ENCODE measurements at regions not wholly inside any gene's neighbourhood (a gene's known extent, or its start where the extent isn't known, plus 50 kb on each side); places are given as distances from the start of the nearest gene placed in this dataset.
A peak's percentile ranks its signal among the peaks of the same experiment; 100 is the strongest.

DNA sequence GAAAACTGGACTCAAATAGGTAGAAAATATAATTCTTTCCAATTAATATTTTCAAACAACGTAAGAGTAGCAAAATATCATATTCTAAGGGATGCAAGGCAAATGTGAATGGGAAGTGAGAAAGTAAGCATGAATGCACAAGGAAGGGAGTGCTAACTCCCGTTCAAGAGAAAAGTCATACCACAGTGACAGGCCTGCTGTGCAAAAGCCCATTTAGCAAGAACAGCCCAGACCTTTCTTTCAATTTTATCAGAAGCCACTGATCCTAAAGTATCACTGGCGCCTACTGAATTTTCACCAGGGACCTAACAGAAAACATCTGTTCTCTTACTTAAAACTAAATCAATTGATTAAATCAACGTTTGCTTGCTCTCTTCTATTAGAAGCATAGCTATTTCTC lies 157.9 kb upstream of the DKK2 start:
- no peaks in the 10 kb centered on the region for H3K9me3 ChIP-seq (ENCODE audit: control insufficient read depth in 2 of 3, insufficient read depth in 1 of 3, low read length in 3 of 3)
- H3K4me3 ChIP-seq (ENCODE audit: low read length in 3 of 3): no peak overlapping the region
- no peak overlapping the region for H3K9ac ChIP-seq (ENCODE audit: low read length in 3 of 3)
- no peak overlapping the region for H3K27ac ChIP-seq (ENCODE audit: low read depth in 2 of 2, low read length in 2 of 2)
- intact Hi-C loops (cut with DNase I): no loop called here
- no peaks in the 10 kb centered on the region for H3K36me3 ChIP-seq (ENCODE audit: control insufficient read depth in 2 of 3, insufficient read depth in 3 of 3, low read length in 3 of 3)
- FAIRE-seq (no peak), DNase-seq (peak in 1 of 5 donors; percentile 7)
- TF ChIP-seq, protein P1, sequence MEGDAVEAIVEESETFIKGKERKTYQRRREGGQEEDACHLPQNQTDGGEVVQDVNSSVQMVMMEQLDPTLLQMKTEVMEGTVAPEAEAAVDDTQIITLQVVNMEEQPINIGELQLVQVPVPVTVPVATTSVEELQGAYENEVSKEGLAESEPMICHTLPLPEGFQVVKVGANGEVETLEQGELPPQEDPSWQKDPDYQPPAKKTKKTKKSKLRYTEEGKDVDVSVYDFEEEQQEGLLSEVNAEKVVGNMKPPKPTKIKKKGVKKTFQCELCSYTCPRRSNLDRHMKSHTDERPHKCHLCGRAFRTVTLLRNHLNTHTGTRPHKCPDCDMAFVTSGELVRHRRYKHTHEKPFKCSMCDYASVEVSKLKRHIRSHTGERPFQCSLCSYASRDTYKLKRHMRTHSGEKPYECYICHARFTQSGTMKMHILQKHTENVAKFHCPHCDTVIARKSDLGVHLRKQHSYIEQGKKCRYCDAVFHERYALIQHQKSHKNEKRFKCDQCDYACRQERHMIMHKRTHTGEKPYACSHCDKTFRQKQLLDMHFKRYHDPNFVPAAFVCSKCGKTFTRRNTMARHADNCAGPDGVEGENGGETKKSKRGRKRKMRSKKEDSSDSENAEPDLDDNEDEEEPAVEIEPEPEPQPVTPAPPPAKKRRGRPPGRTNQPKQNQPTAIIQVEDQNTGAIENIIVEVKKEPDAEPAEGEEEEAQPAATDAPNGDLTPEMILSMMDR (IDR thresholded peaks at IDR 0.05; ENCODE audit: borderline replicate concordance, extremely low read depth, insufficient read depth): no peak
- no peaks in the 10 kb centered on the region for H3K27me3 ChIP-seq (ENCODE audit: control insufficient read depth, insufficient read depth, low read length)
- no peaks in the 10 kb centered on the region for H3K4me1 ChIP-seq (ENCODE audit: control insufficient read depth in 2 of 3, insufficient read depth in 2 of 3, low read depth in 1 of 3, low read length in 3 of 3)

DNA sequence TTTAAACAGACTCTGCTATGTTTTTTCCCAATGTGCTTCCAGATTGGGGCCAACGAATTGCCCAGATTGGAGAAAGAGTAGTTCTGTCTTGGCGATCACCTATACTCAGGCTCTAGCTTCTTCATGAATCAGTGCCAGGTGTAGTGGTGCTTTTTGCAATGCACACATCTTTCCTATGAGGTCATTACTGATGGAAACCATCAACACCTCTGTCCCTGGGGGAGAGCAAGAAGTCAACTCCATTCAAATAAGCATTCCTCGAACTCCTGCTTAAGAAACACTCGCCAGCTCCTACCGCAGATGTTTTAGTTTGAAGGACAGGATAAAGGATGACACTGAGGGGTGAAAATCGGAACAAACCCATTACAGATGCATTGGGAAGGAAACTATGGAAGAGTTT lies 156.5 kb upstream of the DKK2 start:
- Histone ChIP-seq H3K4me1 (ENCODE audit: control insufficient read depth in 2 of 3, insufficient read depth in 2 of 3, low read depth in 1 of 3, low read length in 3 of 3) (no peaks in the 10 kb centered on the region), H3K9me3 (ENCODE audit: control insufficient read depth in 2 of 3, insufficient read depth in 1 of 3, low read length in 3 of 3) (no peaks in the 10 kb centered on the region), H3K27ac (ENCODE audit: low read depth in 2 of 2, low read length in 2 of 2) (no peak overlapping the region), H3K4me3 (ENCODE audit: low read length in 3 of 3) (no peak overlapping the region), H3K27me3 (ENCODE audit: control insufficient read depth, insufficient read depth, low read length) (no peaks in the 10 kb centered on the region), H3K9ac (ENCODE audit: low read length in 3 of 3) (no peak overlapping the region), H3K36me3 (ENCODE audit: control insufficient read depth in 2 of 3, insufficient read depth in 3 of 3, low read length in 3 of 3) (no peaks in the 10 kb centered on the region)
- DNase-seq (no peak), FAIRE-seq (no peak)
- intact Hi-C loops (cut with DNase I): no loop called here
- TF ChIP-seq, protein P1 (IDR thresholded peaks at IDR 0.05; ENCODE audit: borderline replicate concordance, extremely low read depth, insufficient read depth): no peak

DNA sequence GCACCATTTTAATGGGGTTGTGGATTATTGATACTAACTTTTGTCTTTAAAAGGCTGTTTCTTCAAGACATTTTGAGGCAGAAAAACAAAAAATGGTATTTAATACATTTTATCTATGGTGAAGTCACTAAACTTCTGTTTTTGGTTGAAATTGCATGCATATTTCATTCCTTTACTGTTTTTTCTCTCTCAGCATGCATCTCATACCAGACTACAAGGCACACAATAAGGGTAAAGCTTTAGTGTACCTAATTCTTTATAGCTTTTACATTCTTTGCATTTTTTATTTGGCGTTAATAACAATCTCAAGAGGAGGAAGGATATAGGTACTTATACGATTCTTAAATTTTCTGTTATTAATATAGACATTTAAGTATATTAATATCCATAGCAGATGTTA lies 151.0 kb upstream of the DKK2 start:
- FAIRE-seq: no peak
- H3K9ac ChIP-seq (ENCODE audit: low read length in 3 of 3): no peak overlapping the region
- intact Hi-C loops (cut with DNase I): no loop called here

More for the DNA sequence above, 151.0 kb upstream of the DKK2 start:
- Histone ChIP-seq H3K36me3 (ENCODE audit: control insufficient read depth in 2 of 3, insufficient read depth in 3 of 3, low read length in 3 of 3) (no peaks in the 10 kb centered on the region), H3K27me3 (ENCODE audit: control insufficient read depth, insufficient read depth, low read length) (no peaks in the 10 kb centered on the region), H3K4me3 (ENCODE audit: low read length in 3 of 3) (no peak overlapping the region), H3K9me3 (ENCODE audit: control insufficient read depth in 2 of 3, insufficient read depth in 1 of 3, low read length in 3 of 3) (no peaks in the 10 kb centered on the region), H3K4me1 (ENCODE audit: control insufficient read depth in 2 of 3, insufficient read depth in 2 of 3, low read depth in 1 of 3, low read length in 3 of 3) (no peaks in the 10 kb centered on the region), H3K27ac (ENCODE audit: low read depth in 2 of 2, low read length in 2 of 2) (no peak overlapping the region)
- no peak for DNase-seq
- TF ChIP-seq, protein P1 (IDR thresholded peaks at IDR 0.05; ENCODE audit: borderline replicate concordance, extremely low read depth, insufficient read depth): no peak

Data from kidney (tissue), 13 donors.